Naive B cell (primary cell): ENCODE measurements at regions not wholly inside any gene's neighbourhood (a gene's known extent, or its start where the extent isn't known, plus 50 kb on each side); places are given as distances from the start of the nearest gene placed in this dataset.
"Not testable (repeated sequence)": the region's sequence is repeated elsewhere in the genome, so short reads cannot be mapped to it uniquely, and the experiment has no call there.

Experiments
- ATAC-seq, 2 donors: fragments of 150-1000 bp; cut with Tn5 transposase; 2 replicates each; pipeline ENCODE4 v1.10.0; 2021; ENCODE audit warnings: low read depth in 2 of 2, mild to moderate bottlenecking in 2 of 2, moderate library complexity in 2 of 2
- DNase-seq: peaks from one replicate; pipeline ENCODE4 v3.0.0; 2022
- H3K27ac Mint-ChIP-seq, 6 donors: one replicate each; pipeline ENCODE4 v1.8.0; 2020 to 2022; ENCODE audit warnings: mild to moderate bottlenecking in 6 of 6, mixed read lengths in 6 of 6, moderate library complexity in 5 of 6, inconsistent platforms in 2 of 6
- H3K27me3 Mint-ChIP-seq, 3 donors: one replicate each; pipeline ENCODE4 v1.8.0; 2021 to 2022; ENCODE audit warnings: mixed read lengths in 3 of 3, mild to moderate bottlenecking in 1 of 3
- H3K36me3 Mint-ChIP-seq, 2 donors: one replicate each; pipeline ENCODE4 v1.8.0; 2020 to 2022; ENCODE audit warnings: mixed read lengths in 2 of 2, inconsistent platforms in 1 of 2, mild to moderate bottlenecking in 1 of 2
- H3K4me1 Mint-ChIP-seq, 3 donors: one replicate each; pipeline ENCODE4 v1.8.0; 2020 to 2022; ENCODE audit warnings: mixed read lengths in 3 of 3, inconsistent platforms in 1 of 3, mild to moderate bottlenecking in 1 of 3, moderate library complexity in 1 of 3
- H3K4me3 Mint-ChIP-seq, 8 donors: one replicate each; pipeline ENCODE4 v1.8.0; 2020 to 2022; ENCODE audit warnings: mild to moderate bottlenecking in 8 of 8, mixed read lengths in 8 of 8, moderate library complexity in 8 of 8, inconsistent platforms in 2 of 8
- H3K9me3 Mint-ChIP-seq, 7 donors: one replicate each; pipeline ENCODE4 v1.8.0; 2020 to 2022; ENCODE audit warnings: mixed read lengths in 7 of 7, mild to moderate bottlenecking in 5 of 7, inconsistent platforms in 2 of 7, moderate library complexity in 1 of 7

DNA sequence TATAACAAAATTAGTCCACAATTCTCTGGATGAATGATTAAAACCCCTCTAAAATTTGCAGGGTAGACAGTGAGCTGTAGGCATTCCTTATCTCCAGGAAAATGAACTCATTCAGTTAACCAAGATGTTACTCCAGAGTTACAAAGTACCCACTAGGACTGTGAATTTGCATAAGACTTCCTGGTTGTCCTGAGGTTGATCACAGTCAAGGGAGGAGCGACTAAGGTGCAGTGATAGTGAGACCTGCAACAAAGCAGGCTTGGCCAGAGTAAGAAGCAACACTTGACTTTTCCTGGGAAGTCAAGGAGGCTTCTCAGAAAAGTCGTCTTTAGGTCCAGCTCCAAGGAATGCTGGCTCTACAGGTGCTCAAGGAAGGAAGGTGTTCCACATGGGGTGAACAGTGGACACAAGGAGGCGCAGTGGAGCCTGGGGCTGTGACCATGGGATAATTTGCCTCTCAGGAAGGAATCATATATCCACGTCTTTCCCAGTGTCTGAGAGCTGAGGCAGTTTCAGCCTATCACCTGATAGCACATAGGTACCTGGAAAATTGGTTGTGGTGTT lies 821.1 kb upstream of the EEF2KMT start:
- Mint-ChIP-seq H3K36me3 (no peaks in the 10 kb centered on the region), H3K4me3 (no peak overlapping the region), H3K27ac (no peak overlapping the region), H3K4me1 (no peaks in the 10 kb centered on the region), H3K27me3 (no peaks in the 10 kb centered on the region), H3K9me3 (peaks cover 1 to 16% (median 8%) of the 10 kb centered on the region in 7 donors)
- DNase-seq (no peak), ATAC-seq (no peak)

DNA sequence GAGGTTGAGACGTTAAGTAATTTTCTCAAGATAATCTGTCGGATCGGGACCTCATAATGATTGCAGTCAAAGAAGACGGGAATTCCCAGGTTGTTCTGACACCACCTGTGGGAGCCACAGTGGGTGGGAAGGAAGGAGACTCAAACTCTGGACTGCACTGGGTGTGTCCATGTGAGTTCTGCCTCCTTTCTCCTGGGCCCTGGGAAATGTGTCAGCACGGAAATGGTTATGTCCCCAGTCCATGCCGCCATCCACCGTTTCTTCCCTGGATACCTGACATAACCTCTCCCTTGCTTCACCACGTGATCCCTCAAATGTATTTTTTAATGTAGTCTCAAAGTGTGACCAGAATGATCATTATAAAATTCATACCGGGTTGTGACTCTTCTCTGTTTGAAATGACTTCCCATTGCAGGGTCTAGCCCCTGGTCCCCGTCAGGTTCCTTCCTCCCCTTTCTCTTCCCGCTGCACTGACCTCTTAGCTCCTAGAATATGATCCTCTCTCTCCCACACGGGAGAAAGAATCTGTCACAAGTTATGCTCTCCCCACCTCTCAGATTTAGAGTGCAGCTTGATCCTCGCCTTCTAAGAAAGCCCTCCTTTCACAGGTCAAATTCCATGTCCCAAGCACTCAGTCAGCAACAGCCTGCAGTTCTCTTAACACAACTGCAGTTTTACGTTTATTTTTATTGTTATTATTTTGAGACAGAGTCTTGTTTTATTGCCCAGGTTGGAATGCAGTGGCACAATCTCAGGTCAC lies 820.0 kb upstream of the EEF2KMT start:
- H3K9me3 Mint-ChIP-seq, result peaks cover 1 to 23% (median 9%) of the 10 kb centered on the region in 7 donors
- no peak for ATAC-seq
- H3K27ac Mint-ChIP-seq, result no peak overlapping the region
- no peak for DNase-seq
- no peaks in the 10 kb centered on the region for H3K36me3 Mint-ChIP-seq
- H3K4me1 Mint-ChIP-seq, result no peaks in the 10 kb centered on the region
- H3K27me3 Mint-ChIP-seq, result peaks cover 0 to under 1% (median 0%) of the 10 kb centered on the region in 3 donors
- peak overlapping the region in 1 of 8 donors; percentile 30 for H3K4me3 Mint-ChIP-seq

DNA sequence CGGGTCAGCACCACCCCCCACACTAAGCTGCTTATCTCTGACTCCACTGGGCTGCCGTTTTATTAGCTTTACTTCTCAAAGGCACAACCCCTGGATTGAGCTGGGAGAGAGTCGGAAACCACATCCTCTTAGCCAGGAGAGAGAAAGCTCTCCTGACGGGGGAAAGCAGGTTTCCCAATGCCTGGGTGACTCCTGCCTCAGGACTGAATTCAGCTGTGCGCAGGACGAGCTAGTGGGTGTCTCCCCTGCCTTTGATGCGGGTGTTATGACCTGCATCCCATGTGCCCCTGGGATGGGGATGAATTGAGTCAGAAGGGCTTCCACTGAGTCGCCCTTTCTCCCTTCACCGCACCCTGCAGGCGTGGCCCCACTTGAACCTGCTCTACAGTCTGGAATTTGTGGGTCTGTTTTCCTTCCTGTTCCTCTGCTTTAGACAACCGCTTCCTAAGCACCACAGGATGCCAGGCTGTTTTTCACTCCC lies 819.2 kb upstream of the EEF2KMT start:
- H3K4me3 Mint-ChIP-seq, result no peak overlapping the region
- no peaks in the 10 kb centered on the region for H3K4me1 Mint-ChIP-seq
- DNase-seq, result no peak
- no peak for ATAC-seq
- H3K27ac Mint-ChIP-seq, result no peak overlapping the region
- peaks cover 1 to 29% (median 5%) of the 10 kb centered on the region in 7 donors for H3K9me3 Mint-ChIP-seq
- no peaks in the 10 kb centered on the region for H3K36me3 Mint-ChIP-seq
- peaks cover 0 to 6% (median 0%) of the 10 kb centered on the region in 3 donors for H3K27me3 Mint-ChIP-seq

DNA sequence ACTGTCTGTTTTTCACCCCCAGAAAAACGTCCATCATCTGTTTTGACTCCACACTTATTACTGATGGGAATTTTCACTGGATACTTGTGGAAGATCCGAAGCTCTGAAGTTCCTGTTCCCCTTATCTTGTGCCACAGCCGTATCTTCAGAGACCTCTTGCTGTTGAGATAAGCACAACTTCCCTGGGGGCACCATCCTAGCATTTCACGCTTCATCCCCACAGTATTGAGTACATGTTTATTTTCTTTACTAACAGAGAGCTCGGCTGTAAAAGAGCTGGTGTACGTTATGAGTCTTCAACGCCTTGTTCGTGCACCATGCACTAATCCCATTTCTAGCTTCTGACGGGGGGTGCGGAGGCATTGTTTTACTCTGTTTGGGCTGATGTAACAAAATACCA lies 813.6 kb upstream of the EEF2KMT start:
- Mint-ChIP-seq H3K27me3 (peaks cover 0 to 6% (median 0%) of the 10 kb centered on the region in 3 donors), H3K4me3 (no peak overlapping the region), H3K27ac (no peak overlapping the region), H3K4me1 (no peaks in the 10 kb centered on the region), H3K9me3 (peaks cover 0 to 25% (median 1%) of the 10 kb centered on the region in 7 donors), H3K36me3 (no peaks in the 10 kb centered on the region)
- ATAC-seq, result no peak
- DNase-seq, result no peak

DNA sequence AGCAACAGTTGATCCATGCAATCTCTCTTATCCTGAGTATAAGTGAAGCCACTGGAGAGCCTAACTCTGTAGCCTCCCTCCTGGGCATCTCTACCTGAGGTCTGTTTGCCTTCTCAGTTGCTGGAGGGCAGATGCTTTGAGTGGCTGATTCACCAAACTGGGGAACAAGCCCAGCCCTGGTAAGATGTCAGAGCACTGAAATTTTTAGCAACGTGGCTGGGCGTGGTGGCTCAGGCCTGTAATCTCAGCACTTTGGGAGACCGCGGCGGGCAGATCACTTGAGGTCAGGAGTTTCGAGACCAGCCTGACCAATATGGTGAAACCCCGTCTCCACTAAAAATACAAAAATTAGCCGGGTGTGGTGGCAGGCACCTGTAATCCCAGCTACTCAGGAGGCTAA lies 812.0 kb upstream of the EEF2KMT start:
- not testable (repeated sequence) for H3K36me3 Mint-ChIP-seq, H3K27me3 Mint-ChIP-seq, H3K27ac Mint-ChIP-seq, DNase-seq, H3K4me1 Mint-ChIP-seq, ATAC-seq, H3K4me3 Mint-ChIP-seq
- peaks cover 0 to 20% (median 3%) of the 10 kb centered on the region in 7 donors for H3K9me3 Mint-ChIP-seq

DNA sequence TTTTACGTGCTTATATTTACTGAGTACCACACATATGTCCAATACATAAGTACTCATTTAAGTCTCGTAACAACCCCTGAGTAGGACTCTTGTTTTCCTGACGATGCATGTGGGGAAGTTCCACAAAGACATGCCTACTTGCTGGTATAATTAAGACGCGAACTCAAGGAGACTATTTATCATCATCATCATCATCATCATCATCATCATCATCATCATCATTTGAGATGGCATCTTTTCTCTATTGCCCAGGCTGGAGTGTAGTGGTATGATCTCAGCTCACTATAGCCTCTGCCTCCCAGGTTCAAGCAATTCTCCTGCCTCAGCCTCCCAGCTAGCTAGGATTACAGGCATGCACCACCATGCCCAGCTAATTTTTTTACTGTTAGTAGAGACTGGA lies 809.9 kb upstream of the EEF2KMT start:
- Mint-ChIP-seq H3K4me1 (no peaks in the 10 kb centered on the region), H3K27ac (no peak overlapping the region)

DNA sequence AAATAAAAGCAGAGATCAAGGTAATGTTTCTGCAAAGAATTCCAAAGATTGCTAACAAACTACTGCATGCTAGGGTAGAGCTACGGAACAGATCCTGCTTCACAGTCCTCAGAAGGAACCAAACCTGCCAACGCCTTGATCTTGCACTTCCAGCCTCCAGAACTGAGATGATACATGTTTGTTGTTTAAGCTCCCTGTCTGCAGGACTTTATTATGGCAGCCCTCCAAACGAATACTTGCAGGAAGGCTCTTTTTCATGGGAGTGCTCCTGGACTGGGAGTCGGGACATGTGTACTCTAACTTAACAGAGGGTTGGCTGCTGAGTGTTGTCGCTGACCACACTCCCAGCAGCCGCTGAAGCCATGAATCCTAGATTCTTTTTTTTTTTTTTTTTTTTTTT lies 808.8 kb upstream of the EEF2KMT start:
- Mint-ChIP-seq H3K27me3 (no peaks in the 10 kb centered on the region), H3K27ac (no peak overlapping the region), H3K4me1 (no peaks in the 10 kb centered on the region), H3K36me3 (no peaks in the 10 kb centered on the region), H3K4me3 (no peak overlapping the region), H3K9me3 (peaks cover 0 to 8% (median 2%) of the 10 kb centered on the region in 7 donors)
- no peak for ATAC-seq
- DNase-seq, result no peak

More for the DNA sequence above, 809.9 kb upstream of the EEF2KMT start:
- ATAC-seq (no peak), DNase-seq (no peak)
- H3K9me3 Mint-ChIP-seq, result peaks cover 0 to 12% (median 2%) of the 10 kb centered on the region in 7 donors
- no peaks in the 10 kb centered on the region for H3K36me3 Mint-ChIP-seq
- no peak overlapping the region for H3K4me3 Mint-ChIP-seq
- H3K27me3 Mint-ChIP-seq, result peaks cover 0 to 5% (median 0%) of the 10 kb centered on the region in 3 donors

DNA sequence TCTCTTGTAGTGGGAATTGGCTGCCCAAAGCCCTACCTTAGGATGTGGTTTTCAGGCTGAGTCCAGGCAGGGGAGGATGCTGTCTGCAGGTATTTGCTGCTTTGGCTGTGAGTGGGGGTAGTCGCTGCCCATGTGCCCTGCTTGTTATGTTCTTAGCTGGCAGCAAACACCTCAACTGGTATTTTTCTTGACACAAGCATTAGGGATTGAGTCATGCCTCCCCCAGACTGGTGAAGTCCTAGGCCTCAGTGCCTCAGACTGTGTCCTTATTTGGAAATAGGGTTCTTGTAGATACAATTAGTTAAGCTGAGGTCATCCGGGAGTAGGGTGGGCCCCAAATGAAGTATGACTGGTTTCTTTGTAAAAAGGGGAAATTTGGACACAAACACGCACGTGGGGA lies 808.3 kb upstream of the EEF2KMT start:
- H3K9me3 Mint-ChIP-seq, result peaks cover under 1 to 8% (median 2%) of the 10 kb centered on the region in 7 donors
- H3K4me1 Mint-ChIP-seq, result no peaks in the 10 kb centered on the region
- H3K27me3 Mint-ChIP-seq, result no peaks in the 10 kb centered on the region
- H3K27ac Mint-ChIP-seq, result no peak overlapping the region
- DNase-seq (no peak), ATAC-seq (no peak)
- no peaks in the 10 kb centered on the region for H3K36me3 Mint-ChIP-seq
- no peak overlapping the region for H3K4me3 Mint-ChIP-seq

DNA sequence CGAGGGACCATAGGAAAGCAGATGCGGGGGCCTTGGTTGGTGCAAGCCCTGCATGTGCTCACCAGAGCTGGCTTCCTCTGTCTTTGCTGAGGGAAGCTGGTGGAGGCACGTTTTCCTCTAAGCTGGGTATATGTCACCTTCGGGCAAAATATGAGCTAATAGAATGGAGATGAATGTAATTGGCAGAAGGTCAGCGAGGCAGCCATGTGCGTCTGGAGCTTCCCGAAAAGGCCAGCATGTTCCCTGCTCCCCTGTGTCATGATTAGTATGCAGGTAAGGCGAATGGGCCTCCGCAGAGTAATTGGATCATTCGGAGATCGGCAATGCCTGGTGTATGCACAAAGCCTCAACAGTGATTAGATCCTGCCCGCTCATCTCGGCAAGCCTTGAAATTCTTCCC lies 806.2 kb upstream of the EEF2KMT start:
- peak overlapping the region in 1 of 6 donors; percentile 40 for H3K27ac Mint-ChIP-seq
- H3K4me3 Mint-ChIP-seq, result no peak overlapping the region
- peaks cover 0 to 5% (median 0%) of the 10 kb centered on the region in 3 donors for H3K4me1 Mint-ChIP-seq
- peaks cover 0 to 23% (median 10%) of the 10 kb centered on the region in 7 donors for H3K9me3 Mint-ChIP-seq
- no peaks in the 10 kb centered on the region for H3K27me3 Mint-ChIP-seq
- DNase-seq, result no peak
- H3K36me3 Mint-ChIP-seq, result peaks cover 0 to 6% of the 10 kb centered on the region in 2 donors
- ATAC-seq, result no peak

DNA sequence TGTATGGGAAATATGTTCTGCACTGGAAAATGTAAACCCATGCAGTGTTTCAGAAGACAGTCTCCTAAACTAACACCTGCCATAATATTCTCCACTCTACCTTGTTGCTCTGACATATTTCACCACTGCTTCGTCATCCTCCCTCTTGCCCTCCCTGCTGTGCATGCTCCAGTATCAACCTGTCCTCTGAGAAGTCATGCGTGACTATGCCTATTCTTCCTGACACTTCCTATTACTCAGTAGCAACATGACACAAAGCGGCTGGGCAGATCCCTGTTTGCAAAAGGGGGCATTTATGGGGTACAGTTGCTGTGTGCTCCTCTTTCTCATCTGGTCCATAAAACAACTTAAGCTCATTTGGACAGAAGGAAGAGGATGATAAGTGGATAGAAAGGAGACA lies 805.6 kb upstream of the EEF2KMT start:
- Mint-ChIP-seq H3K27ac (no peak overlapping the region), H3K9me3 (peaks cover 0 to 27% (median 10%) of the 10 kb centered on the region in 7 donors), H3K4me3 (no peak overlapping the region), H3K27me3 (no peaks in the 10 kb centered on the region), H3K36me3 (peaks cover 0 to 7% of the 10 kb centered on the region in 2 donors), H3K4me1 (peaks cover 0 to 5% (median 0%) of the 10 kb centered on the region in 3 donors)
- ATAC-seq (no peak), DNase-seq (no peak)

DNA sequence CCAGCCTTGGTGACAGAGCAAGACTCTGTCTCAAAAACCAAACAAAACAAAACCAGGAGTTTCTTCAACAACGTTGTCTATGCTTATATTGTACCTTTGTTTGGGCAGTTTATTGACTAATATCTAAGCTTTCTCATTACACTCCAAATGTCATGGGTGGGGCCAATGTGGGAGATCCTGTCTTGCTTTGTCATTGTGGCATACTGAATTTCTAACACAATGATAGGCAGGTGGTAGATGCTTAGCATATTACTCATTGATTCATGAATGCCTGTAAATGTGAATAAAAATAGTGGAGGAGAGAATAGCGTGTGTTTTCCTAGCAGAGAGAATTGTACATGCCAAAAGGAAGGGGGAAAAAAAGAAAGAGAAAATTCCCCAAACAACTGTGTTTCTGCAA lies 802.5 kb upstream of the EEF2KMT start:
- peaks cover 0 to 5% (median 0%) of the 10 kb centered on the region in 3 donors for H3K4me1 Mint-ChIP-seq
- H3K27me3 Mint-ChIP-seq, result no peaks in the 10 kb centered on the region
- ATAC-seq, result no peak
- H3K27ac Mint-ChIP-seq, result no peak overlapping the region
- no peak overlapping the region for H3K4me3 Mint-ChIP-seq
- peaks cover 0 to 37% (median 10%) of the 10 kb centered on the region in 7 donors for H3K9me3 Mint-ChIP-seq
- peaks cover 0 to 7% of the 10 kb centered on the region in 2 donors for H3K36me3 Mint-ChIP-seq
- no peak for DNase-seq

DNA sequence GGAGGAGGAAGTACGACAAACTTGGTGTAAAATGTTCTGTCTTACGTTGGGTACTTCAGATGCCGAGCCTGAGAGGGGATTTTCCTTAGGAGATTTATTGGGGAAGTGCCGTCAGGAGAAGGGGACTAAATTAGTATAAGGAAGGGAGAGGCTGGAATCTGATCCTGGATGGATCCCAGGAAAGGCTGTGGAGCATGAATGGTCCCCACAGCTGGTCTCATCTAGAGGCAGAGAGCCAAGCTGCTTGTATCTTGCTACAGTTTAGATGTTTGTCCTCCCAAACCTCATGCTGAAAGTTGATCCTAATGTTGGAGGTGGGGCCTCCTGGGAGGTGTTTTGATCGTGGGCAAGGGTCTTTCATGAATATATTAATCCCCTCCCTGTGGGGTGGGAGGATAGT lies 798.4 kb upstream of the EEF2KMT start:
- Mint-ChIP-seq H3K27me3 (no peaks in the 10 kb centered on the region), H3K27ac (no peak overlapping the region), H3K4me1 (peaks cover 0 to 5% (median 0%) of the 10 kb centered on the region in 3 donors), H3K36me3 (peaks cover 0 to 7% of the 10 kb centered on the region in 2 donors), H3K4me3 (no peak overlapping the region), H3K9me3 (peaks cover 0 to 30% (median 12%) of the 10 kb centered on the region in 7 donors)
- no peak for ATAC-seq
- DNase-seq, result no peak

DNA sequence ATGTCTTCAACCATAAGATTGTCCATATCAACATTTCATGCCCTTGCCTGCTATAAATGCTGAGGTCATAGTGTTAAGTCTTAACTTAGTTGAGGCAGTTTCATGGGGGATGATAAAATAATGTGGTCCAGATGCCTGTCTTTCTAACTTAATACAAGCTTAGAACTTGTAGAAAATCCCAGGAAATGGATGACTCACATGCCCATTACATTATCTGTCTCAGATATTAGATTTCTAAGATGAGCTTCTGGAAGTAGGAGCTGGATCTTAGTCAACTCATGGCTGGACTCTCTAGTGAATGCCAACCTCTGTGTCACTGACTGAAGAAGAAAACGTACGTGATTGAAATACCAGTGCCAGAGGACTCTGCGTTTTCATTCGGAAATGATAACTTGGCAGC lies 797.5 kb upstream of the EEF2KMT start:
- H3K9me3 Mint-ChIP-seq, result peaks cover 0 to 22% (median 9%) of the 10 kb centered on the region in 7 donors
- no peaks in the 10 kb centered on the region for H3K27me3 Mint-ChIP-seq

DNA sequence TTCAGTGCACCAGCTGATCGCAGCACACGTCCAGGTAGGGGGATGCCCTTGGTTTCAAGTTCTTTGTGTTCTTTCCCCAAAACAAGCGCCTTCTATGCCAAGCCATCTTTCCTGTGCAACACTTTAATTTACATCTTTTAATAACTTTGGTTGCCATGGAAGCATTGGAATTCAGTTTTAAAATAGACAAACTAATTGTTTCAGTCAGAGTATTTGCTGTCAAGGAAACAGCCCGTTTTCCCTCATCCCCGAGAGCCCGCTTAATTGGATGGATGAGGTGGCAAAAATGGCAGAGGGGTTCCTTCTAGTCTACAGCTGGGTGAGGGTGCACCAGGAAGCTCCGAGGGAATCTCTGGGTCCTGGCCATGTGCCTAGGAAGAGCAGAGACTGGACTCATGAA lies 793.7 kb upstream of the EEF2KMT start:
- Mint-ChIP-seq H3K36me3 (no peaks in the 10 kb centered on the region), H3K9me3 (peaks cover 0 to 16% (median 6%) of the 10 kb centered on the region in 7 donors), H3K4me3 (no peak overlapping the region), H3K4me1 (no peaks in the 10 kb centered on the region), H3K27me3 (no peaks in the 10 kb centered on the region), H3K27ac (no peak overlapping the region)
- DNase-seq (no peak), ATAC-seq (no peak)

More for the DNA sequence above, 797.5 kb upstream of the EEF2KMT start:
- no peak for DNase-seq
- no peak overlapping the region for H3K27ac Mint-ChIP-seq
- H3K4me1 Mint-ChIP-seq, result peaks cover 0 to 5% (median 0%) of the 10 kb centered on the region in 3 donors
- H3K4me3 Mint-ChIP-seq, result no peak overlapping the region
- ATAC-seq, result no peak
- peaks cover 0 to 7% of the 10 kb centered on the region in 2 donors for H3K36me3 Mint-ChIP-seq
